Left ventricle myocardium inferior (tissue), 1 donor: ENCODE measurements at regions not wholly inside any gene's neighbourhood (a gene's known extent, or its start where the extent isn't known, plus 50 kb on each side); places are given as distances from the start of the nearest gene placed in this dataset.

ENCODE experiments used
- DNase-seq: peaks from one replicate; pipeline ENCODE4 v3.0.0-alpha.2; 2020
- H3K27ac ChIP-seq: fragments of 200-600 bp; replicated peaks from 2 replicates; pipeline ENCODE4 v1.8.0; 2021
- H3K27me3 ChIP-seq: fragments of 200-600 bp; 2 replicates; pipeline ENCODE4 v1.8.0; 2021; ENCODE audit warnings: low read depth
- H3K36me3 ChIP-seq: fragments of 200-600 bp; 2 replicates; pipeline ENCODE4 v1.8.0; 2021
- H3K4me1 ChIP-seq: fragments of 200-600 bp; 2 replicates; pipeline ENCODE4 v1.8.0; 2021
- H3K4me3 ChIP-seq: fragments of 200-600 bp; 2 replicates; pipeline ENCODE4 v1.8.0; 2021; ENCODE audit warnings: mild to moderate bottlenecking, moderate library complexity
- H3K9me3 ChIP-seq: fragments of 200-600 bp; replicated peaks from 2 replicates; pipeline ENCODE4 v1.8.0; 2021
- intact Hi-C: fragments of 100-400 bp; cut with micrococcal nuclease; formaldehyde crosslinking; loops from one replicate; pipeline ENCODE4 v1.11.0; 2022
- TF ChIP-seq, protein P1 (sequence below): fragments of 200-600 bp; IDR thresholded peaks from 2 replicates; pipeline ENCODE4 v1.8.0; 2021; ENCODE audit warnings: antibody characterized with exemption, mild to moderate bottlenecking, borderline replicate concordance
- donor health status: DM: no; HTN: yes; CAD: no; lungs with severe emphysema.

DNA sequence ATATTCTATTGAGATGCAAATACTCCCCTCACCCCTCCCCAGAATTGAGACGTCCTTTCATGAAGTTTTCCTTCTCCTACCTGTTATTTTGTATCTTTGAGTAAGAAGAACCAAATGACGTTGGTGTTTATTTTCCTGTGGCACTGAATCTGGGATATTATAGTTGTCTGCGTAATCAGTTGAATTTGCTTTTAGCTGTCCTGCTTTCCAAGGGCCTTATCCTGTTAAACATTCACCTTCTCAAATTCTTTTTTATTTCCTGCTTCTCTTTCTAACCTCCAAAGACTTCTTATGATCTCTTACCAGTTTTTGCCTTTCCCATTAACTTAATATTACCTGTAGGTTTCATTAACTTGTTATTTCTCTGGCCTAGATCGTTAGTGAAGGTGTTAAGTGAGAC is 1254.9 kb upstream of the WWC1 start:
- TF ChIP-seq, protein P1, sequence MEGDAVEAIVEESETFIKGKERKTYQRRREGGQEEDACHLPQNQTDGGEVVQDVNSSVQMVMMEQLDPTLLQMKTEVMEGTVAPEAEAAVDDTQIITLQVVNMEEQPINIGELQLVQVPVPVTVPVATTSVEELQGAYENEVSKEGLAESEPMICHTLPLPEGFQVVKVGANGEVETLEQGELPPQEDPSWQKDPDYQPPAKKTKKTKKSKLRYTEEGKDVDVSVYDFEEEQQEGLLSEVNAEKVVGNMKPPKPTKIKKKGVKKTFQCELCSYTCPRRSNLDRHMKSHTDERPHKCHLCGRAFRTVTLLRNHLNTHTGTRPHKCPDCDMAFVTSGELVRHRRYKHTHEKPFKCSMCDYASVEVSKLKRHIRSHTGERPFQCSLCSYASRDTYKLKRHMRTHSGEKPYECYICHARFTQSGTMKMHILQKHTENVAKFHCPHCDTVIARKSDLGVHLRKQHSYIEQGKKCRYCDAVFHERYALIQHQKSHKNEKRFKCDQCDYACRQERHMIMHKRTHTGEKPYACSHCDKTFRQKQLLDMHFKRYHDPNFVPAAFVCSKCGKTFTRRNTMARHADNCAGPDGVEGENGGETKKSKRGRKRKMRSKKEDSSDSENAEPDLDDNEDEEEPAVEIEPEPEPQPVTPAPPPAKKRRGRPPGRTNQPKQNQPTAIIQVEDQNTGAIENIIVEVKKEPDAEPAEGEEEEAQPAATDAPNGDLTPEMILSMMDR, result no peak
- Histone ChIP-seq H3K27me3 (no peaks in the 10 kb centered on the region), H3K4me1 (no peaks in the 10 kb centered on the region), H3K27ac (no peak overlapping the region), H3K36me3 (no peaks in the 10 kb centered on the region), H3K4me3 (no peak overlapping the region), H3K9me3 (no peaks in the 10 kb centered on the region)
- intact Hi-C loops, result no loop called here
- DNase-seq, result no peak

DNA sequence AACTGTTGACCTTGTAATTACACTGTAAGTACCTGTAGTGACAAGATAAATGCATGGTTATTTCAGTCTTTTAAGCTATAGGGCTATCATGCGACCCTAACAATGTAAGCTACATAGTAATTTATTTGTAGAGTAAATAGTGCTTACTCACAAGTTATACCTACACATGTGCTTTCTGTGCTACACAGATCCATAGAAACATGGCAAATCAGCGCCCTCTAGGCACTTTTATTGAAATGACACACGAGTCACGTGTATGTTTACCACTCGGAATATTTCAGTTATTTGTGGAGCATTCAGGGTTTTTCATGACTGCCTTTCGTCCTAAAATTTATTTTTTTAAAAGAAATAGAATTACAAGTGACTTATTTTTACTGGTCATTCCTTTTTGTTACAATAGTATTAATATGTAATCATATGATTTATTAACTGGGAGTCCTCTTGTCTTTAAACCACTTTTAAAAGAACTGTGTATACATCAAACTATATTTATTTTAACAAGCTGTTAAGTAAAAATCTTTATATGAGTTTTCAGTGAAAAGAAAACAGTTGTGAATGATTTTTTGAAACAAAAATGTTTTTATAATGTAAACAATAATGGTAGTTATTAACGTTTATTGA is 1242.3 kb upstream of the WWC1 start:
- Histone ChIP-seq H3K4me3 (no peak overlapping the region), H3K4me1 (no peaks in the 10 kb centered on the region), H3K36me3 (no peaks in the 10 kb centered on the region), H3K27ac (no peak overlapping the region), H3K27me3 (no peaks in the 10 kb centered on the region), H3K9me3 (no peaks in the 10 kb centered on the region)
- DNase-seq, result no peak
- intact Hi-C loops, result no loop called here
- TF ChIP-seq, protein P1, result peak; percentile 61

DNA sequence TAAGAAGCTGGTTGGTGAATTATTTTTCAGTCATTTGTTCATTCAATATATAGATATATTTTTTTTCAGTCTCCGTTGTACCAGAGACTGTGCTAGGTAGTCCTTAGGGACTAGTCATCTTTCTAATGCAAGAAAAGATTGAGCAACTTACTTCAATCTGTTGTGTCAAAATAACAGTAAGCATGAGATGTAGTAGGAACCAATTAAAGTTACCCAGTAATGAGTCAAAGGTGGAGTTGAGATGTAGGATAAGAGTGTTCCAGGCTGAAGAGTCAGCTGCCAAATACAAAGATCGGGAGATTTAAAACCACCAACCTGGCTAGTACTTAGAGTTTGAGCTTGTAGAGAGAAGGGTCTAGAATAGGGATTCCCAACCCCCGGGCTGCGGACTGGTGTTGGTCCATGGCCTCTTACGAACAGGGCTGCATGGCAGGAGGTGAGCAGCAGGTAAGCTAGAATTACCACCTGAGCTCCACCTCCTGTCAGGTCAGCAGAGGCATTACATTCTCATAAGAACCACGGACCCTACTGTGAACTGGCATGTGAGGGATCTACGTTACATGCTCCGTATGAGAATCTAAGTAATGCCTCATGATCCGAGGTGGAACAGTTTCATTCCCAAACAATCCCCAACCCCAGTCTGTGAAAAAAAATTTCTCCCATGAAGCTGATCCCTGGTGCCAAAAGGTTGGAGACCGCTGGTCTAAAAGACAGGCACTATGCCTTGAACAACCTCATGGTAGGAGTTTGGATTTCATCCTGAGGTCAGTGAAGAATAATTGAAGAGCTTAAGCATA is 1241.5 kb upstream of the WWC1 start:
- H3K27ac ChIP-seq, result no peak overlapping the region
- TF ChIP-seq, protein P1, result no peak
- no peak for DNase-seq
- H3K36me3 ChIP-seq, result no peaks in the 10 kb centered on the region
- no peak overlapping the region for H3K4me3 ChIP-seq
- H3K4me1 ChIP-seq, result no peaks in the 10 kb centered on the region
- no peaks in the 10 kb centered on the region for H3K27me3 ChIP-seq
- no peaks in the 10 kb centered on the region for H3K9me3 ChIP-seq
- intact Hi-C loops, result no loop called here

DNA sequence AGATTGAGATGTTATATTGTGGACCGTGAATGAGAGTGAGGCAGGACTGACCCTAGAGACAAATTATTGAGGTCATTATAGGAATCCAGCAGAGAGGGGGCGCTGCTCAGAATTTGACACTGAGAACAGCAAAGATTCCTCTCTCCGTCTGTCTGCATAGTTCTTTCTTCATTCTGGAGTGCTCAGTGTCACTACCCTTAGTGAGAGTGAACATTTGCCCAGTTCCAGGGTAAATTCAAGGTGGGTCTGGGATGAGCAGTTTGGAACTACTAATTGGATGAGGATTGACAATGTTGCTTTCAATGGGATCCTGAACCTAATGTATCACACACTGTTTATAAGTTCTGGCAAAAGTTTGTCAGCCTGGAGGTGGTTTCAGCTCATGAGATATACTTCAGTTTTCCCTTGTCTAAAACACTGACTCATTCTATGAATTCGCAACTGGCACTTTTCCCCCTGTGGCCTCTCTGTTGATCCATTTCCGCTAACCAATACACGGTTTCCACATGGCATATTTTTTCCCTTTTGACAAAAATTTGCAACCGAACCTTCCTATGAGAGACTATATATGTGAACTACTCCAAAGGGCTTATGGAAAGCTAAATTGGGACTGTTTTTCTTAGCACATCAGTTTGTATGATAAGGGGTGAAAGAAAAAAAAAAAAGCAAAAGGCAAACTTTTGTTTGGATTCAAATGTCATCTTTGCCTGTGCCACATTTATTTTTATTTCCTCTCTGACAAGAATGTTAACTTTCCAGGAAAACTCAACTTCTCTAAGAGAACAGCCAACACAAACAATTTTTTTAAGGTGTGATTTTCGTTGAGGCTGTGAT is 1240.7 kb upstream of the WWC1 start:
- no peak overlapping the region for H3K27ac ChIP-seq
- H3K4me3 ChIP-seq, result no peak overlapping the region
- peaks cover 7% of the 10 kb centered on the region for H3K9me3 ChIP-seq
- TF ChIP-seq, protein P1, result no peak
- intact Hi-C loops, result no loop called here
- no peaks in the 10 kb centered on the region for H3K4me1 ChIP-seq
- no peaks in the 10 kb centered on the region for H3K36me3 ChIP-seq
- H3K27me3 ChIP-seq, result no peaks in the 10 kb centered on the region
- DNase-seq, result no peak

DNA sequence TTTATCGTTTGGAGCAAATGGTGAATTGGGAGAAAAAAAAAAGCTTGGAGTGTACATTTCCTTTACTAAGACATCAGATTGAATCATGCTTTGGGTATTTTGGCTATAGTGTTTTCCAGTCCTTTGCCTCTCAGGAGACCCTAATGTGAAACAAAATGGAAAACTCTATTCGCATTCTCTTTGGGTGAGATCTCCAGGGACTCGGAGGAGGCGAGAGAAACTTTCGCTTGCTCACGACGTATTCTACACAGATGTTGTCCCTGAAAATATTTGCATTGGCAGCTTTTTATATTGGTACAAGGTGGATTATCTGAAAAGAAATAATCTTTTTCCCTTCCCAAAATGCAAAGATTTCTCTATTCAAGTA is 1240.1 kb upstream of the WWC1 start:
- no peak overlapping the region for H3K4me3 ChIP-seq
- intact Hi-C loops, result no loop called here
- no peak overlapping the region for H3K27ac ChIP-seq
- H3K4me1 ChIP-seq, result no peaks in the 10 kb centered on the region
- no peak for DNase-seq
- TF ChIP-seq, protein P1, result no peak
- H3K9me3 ChIP-seq, result peaks cover 7% of the 10 kb centered on the region
- no peaks in the 10 kb centered on the region for H3K27me3 ChIP-seq
- no peaks in the 10 kb centered on the region for H3K36me3 ChIP-seq
